Stimulated activated effector memory CD8-positive, alpha-beta T cell treated with anti-CD3 and anti-CD28 coated beads, Interleukin-12 subunit alpha, Interleukin-12 subunit beta, amount 100 ng/mL, for 72 hours (primary cell): ENCODE measurements at regions not wholly inside any gene's neighbourhood (a gene's known extent, or its start where the extent isn't known, plus 50 kb on each side); places are given as distances from the start of the nearest gene placed in this dataset.

Source experiments
- ATAC-seq: fragments of 150-1000 bp; cut with Tn5 transposase; 2 replicates; pipeline ENCODE4 v1.10.0; 2021
- DNase-seq, 2 donors: peaks; one replicate each; pipeline ENCODE4 v3.0.0; 2021 to 2022; ENCODE audit warnings: low spot score in 2 of 2
- H3K27ac Mint-ChIP-seq: one replicate; pipeline ENCODE4 v1.8.0; 2022; ENCODE audit warnings: mild to moderate bottlenecking, mixed read lengths
- H3K36me3 Mint-ChIP-seq: one replicate; pipeline ENCODE4 v1.8.0; 2022; ENCODE audit warnings: mild to moderate bottlenecking, mixed read lengths
- H3K4me1 Mint-ChIP-seq: one replicate; pipeline ENCODE4 v1.8.0; 2022; ENCODE audit warnings: mixed read lengths
- H3K4me3 Mint-ChIP-seq: one replicate; pipeline ENCODE4 v1.8.0; 2022; ENCODE audit warnings: mild to moderate bottlenecking, mixed read lengths
- H3K9me3 Mint-ChIP-seq: one replicate; pipeline ENCODE4 v1.8.0; 2022; ENCODE audit warnings: mixed read lengths

DNA sequence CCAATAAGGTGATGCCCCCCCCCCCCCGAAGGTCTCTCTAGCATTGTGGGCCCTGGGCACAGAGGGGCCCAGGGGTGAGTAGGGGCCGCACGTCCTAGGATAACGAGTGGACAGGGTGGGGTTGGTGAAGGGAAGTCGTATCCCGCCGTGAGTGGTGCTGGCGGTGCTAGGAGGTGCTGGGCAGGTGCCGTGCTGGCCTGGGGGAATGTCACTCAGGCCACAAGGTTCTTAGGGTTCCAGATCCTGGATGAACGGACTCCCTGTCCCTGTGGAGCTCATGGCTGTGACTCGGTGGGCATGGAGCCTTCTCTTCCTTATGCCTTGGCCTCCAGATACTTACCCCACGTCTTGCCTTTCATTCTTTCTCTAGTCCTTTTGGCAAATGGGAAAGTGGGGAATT lies 157.4 kb upstream of the SOX1 start:
- Mint-ChIP-seq H3K36me3 (no peaks in the 10 kb centered on the region), H3K9me3 (peaks cover 2% of the 10 kb centered on the region), H3K4me3 (no peak overlapping the region), H3K4me1 (no peaks in the 10 kb centered on the region), H3K27ac (no peak overlapping the region)
- no peak for ATAC-seq
- DNase-seq = no peak

DNA sequence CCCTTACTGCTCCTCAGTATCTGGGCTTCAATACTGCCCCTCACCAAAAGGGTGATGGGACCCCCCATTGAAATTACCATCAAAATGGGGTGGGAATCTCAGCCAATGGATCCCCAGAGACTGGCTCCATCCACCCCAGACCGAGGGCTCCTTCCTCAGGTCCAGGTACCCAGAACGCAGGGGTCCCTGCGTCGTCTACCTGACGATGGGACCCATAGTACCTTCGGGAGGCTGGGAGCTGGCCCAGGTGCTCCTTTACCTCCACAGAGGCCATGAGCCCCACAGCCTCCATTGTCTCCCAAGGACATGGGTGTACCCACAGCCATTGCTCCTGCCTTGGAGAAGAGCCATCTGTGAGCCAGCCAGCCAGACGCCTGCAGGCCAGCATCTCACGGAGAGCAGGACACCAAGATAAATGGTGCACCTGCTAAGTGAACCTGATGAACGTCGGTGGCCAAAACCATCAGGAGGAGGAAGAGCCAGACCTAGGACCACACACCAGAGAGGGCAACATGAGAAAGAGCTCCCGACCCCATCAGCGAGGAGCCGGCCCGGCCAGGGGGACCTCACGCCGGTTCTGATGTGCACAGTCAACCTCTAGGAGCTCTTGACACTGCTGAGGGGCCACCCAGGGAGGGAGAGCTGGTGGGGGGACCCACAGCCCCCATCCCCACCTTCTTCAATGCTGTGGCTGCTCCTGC lies 156.8 kb upstream of the SOX1 start:
- DNase-seq (no peak), ATAC-seq (no peak)
- Mint-ChIP-seq H3K4me1 (no peaks in the 10 kb centered on the region), H3K36me3 (no peaks in the 10 kb centered on the region), H3K9me3 (peaks cover 2% of the 10 kb centered on the region), H3K4me3 (no peak overlapping the region), H3K27ac (no peak overlapping the region)

DNA sequence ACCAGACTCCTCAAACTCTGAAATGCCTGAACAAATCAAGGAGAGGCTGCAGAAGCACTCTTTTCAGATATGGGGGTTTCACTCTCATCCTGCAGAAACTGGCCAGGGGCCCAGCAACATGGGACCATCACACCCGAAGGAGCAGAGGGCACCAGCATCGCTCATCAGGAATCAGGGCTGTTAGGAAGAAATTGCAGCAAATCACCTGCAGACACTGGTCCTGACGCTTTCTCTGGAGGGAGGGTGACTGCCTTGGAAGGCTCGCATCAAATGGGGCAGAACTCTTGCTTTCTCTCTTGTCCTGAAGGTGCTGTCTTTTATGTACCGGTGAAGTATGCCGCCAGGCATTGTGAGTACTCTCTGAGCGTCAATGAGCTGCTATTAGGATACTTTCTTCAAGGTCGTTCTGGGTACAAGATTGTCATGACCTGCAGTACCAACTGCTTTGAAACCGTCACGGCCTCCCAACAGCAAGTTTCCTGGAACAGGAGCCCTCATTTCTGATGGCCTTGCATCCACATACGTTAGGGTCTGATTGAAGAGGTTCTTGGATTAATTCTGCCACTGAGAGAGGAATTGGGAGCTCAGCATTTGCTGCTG lies 155.7 kb upstream of the SOX1 start:
- Mint-ChIP-seq H3K36me3 (no peaks in the 10 kb centered on the region), H3K9me3 (no peaks in the 10 kb centered on the region), H3K4me3 (no peak overlapping the region), H3K4me1 (no peaks in the 10 kb centered on the region), H3K27ac (no peak overlapping the region)
- ATAC-seq (no peak), DNase-seq (no peak)

DNA sequence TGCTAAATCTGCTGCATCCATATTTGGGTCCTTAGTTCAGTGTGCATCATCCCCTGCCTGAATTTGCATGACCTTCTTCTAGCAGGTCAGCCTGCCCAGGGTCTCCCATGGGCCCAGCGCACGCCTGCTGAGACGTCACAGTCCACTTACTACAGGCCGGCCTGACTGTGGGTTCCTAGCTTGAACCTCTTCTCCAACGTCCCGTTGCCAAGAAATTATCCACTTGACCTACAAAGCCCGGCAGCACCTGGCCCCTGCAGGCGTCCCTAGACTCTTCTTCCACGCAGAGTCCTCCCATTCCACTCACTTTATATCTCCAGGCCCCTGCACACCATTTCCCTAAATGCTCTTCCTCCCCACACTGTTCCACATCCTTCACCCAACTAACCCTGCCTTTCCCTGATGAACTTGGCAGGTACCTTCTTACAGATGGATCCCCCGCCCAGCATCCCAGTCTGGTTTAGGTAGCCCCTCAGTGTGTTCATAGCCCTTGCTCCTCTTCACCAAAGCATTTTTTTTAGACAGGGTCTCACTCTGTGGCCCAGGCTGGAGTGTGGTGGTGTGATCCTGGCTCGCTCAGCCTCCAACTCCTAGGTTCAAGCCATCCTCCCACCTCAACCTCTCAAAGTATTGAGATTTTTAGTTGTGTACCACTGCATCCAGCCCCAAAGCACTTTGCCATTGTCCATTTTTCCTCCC lies 155.0 kb upstream of the SOX1 start:
- ATAC-seq = no peak
- H3K9me3 Mint-ChIP-seq = no peaks in the 10 kb centered on the region
- no peak for DNase-seq
- H3K36me3 Mint-ChIP-seq = no peaks in the 10 kb centered on the region
- no peaks in the 10 kb centered on the region for H3K4me1 Mint-ChIP-seq
- H3K27ac Mint-ChIP-seq = no peak overlapping the region
- H3K4me3 Mint-ChIP-seq = no peak overlapping the region

- no peak for DNase-seq
- H3K9me3 Mint-ChIP-seq = no peaks in the 10 kb centered on the region
- H3K4me1 Mint-ChIP-seq = no peaks in the 10 kb centered on the region
- no peak overlapping the region for H3K4me3 Mint-ChIP-seq
- H3K36me3 Mint-ChIP-seq = no peaks in the 10 kb centered on the region
- no peak overlapping the region for H3K27ac Mint-ChIP-seq
- ATAC-seq = no peak
Observed at GRCh38 chr13:111912453-111912866, 154.5 kb upstream of the SOX1 start.

GRCh38 chr13:111912991-111913760 lies 153.8 kb upstream of the SOX1 start:
- Mint-ChIP-seq H3K27ac (no peak overlapping the region), H3K36me3 (no peaks in the 10 kb centered on the region), H3K9me3 (no peaks in the 10 kb centered on the region), H3K4me3 (no peak overlapping the region), H3K4me1 (no peaks in the 10 kb centered on the region)
- DNase-seq = no peak
- no peak for ATAC-seq

DNA sequence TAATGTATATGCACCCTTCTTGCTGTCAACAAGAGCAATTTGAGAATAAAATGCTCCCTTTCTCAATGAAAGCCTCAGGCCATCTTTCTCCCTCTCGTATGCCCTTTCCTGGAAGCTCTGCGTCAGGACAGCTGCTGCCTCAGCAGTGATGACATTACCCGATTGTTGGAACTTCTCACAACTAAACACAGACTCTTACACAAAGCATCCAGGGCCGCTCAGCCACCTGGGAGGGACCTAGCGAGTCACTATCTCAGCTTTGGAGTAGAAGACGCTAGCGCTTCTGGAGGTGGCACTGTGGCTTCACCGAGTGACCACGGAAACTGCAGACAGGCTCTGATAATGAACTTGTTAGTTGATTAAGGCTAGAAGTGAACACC lies 153.2 kb upstream of the SOX1 start:
- no peaks in the 10 kb centered on the region for H3K4me1 Mint-ChIP-seq
- no peak for ATAC-seq
- no peaks in the 10 kb centered on the region for H3K9me3 Mint-ChIP-seq
- no peak for DNase-seq
- H3K4me3 Mint-ChIP-seq = no peak overlapping the region
- H3K36me3 Mint-ChIP-seq = no peaks in the 10 kb centered on the region
- H3K27ac Mint-ChIP-seq = no peak overlapping the region

- ATAC-seq (no peak), DNase-seq (no peak)
- Mint-ChIP-seq H3K9me3 (no peaks in the 10 kb centered on the region), H3K27ac (no peak overlapping the region), H3K36me3 (no peaks in the 10 kb centered on the region), H3K4me1 (no peaks in the 10 kb centered on the region), H3K4me3 (no peak overlapping the region)
Observed at GRCh38 chr13:111914241-111915103, 152.5 kb upstream of the SOX1 start.

DNA sequence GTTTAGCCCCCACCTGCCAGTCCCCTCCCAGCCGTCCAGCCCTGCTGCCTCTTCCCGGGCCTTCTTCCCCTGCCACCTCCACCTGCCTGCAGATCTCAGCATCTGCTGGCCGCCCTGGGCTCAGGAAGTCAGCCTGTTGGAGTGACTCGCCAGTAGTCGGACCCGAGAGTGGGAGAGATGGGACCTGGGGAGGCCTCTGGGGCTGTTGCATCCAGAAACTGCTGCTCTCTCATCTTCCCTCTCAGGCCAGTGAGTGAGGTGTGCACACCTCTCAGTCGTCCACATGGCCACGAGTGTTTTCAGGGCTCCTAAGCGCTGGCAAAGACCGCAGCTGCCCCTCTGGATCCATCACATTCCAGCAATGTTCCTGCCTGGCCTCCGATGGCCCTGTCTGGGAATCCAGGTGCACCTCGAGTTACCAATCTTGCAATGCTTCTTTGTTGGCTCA lies 151.8 kb upstream of the SOX1 start:
- no peak for ATAC-seq
- H3K9me3 Mint-ChIP-seq = no peaks in the 10 kb centered on the region
- no peak overlapping the region for H3K27ac Mint-ChIP-seq
- H3K4me1 Mint-ChIP-seq = no peaks in the 10 kb centered on the region
- H3K4me3 Mint-ChIP-seq = no peak overlapping the region
- DNase-seq = no peak
- H3K36me3 Mint-ChIP-seq = no peaks in the 10 kb centered on the region

- ATAC-seq (no peak), DNase-seq (no peak)
- Mint-ChIP-seq H3K4me1 (no peaks in the 10 kb centered on the region), H3K27ac (no peak overlapping the region), H3K9me3 (no peaks in the 10 kb centered on the region), H3K4me3 (no peak overlapping the region), H3K36me3 (no peaks in the 10 kb centered on the region)
Observed at GRCh38 chr13:111916201-111916600, 150.7 kb upstream of the SOX1 start.

- no peak for ATAC-seq
- no peaks in the 10 kb centered on the region for H3K36me3 Mint-ChIP-seq
- H3K4me3 Mint-ChIP-seq = no peak overlapping the region
- H3K9me3 Mint-ChIP-seq = no peaks in the 10 kb centered on the region
- H3K4me1 Mint-ChIP-seq = no peaks in the 10 kb centered on the region
- no peak for DNase-seq
- no peak overlapping the region for H3K27ac Mint-ChIP-seq
Observed at GRCh38 chr13:111917086-111917485, 149.9 kb upstream of the SOX1 start.

- Mint-ChIP-seq H3K4me1 (no peaks in the 10 kb centered on the region), H3K36me3 (no peaks in the 10 kb centered on the region), H3K4me3 (no peak overlapping the region), H3K9me3 (no peaks in the 10 kb centered on the region), H3K27ac (no peak overlapping the region)
- ATAC-seq (no peak), DNase-seq (no peak)
Observed at GRCh38 chr13:111917901-111918300, 149.0 kb upstream of the SOX1 start.

GRCh38 chr13:111919286-111919685 lies 147.7 kb upstream of the SOX1 start:
- no peaks in the 10 kb centered on the region for H3K9me3 Mint-ChIP-seq
- H3K4me1 Mint-ChIP-seq = no peaks in the 10 kb centered on the region
- no peak for DNase-seq
- no peak for ATAC-seq
- H3K4me3 Mint-ChIP-seq = no peak overlapping the region
- no peak overlapping the region for H3K27ac Mint-ChIP-seq
- H3K36me3 Mint-ChIP-seq = no peaks in the 10 kb centered on the region

DNA sequence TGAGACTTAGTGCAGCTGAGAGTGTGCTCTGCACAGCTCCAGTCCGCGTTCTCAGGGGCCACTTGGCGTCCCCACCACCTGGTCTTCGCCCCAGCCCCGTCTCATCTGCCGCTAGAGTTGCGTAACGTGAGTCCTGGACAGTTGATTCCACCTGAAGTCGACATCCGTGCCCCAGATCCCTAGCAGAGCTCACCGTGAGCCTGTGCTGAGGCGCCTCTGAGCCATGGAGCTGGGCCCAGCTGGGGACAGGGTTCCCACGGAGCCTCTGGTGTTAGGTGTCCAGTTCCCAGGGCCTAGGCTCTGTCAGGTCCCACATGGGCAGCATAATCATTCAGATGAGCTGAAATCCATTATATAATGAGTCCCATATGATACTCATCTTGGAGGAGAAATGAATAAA lies 147.1 kb upstream of the SOX1 start:
- no peaks in the 10 kb centered on the region for H3K9me3 Mint-ChIP-seq

More for the DNA sequence above, 147.1 kb upstream of the SOX1 start:
- H3K4me3 Mint-ChIP-seq = no peak overlapping the region
- H3K4me1 Mint-ChIP-seq = no peaks in the 10 kb centered on the region
- DNase-seq (no peak), ATAC-seq (no peak)
- no peaks in the 10 kb centered on the region for H3K36me3 Mint-ChIP-seq
- H3K27ac Mint-ChIP-seq = no peak overlapping the region
